Left cardiac atrium (tissue), 4 donors: ENCODE measurements at regions not wholly inside any gene's neighbourhood (a gene's known extent, or its start where the extent isn't known, plus 50 kb on each side); places are given as distances from the start of the nearest gene placed in this dataset.

ENCODE experiments used
- ATAC-seq, 2 donors: fragments of 200-7000 bp; cut with Tn5 transposase; one replicate each; pipeline ENCODE4 v1.9.1; 2020; ENCODE audit warnings: mild to moderate bottlenecking in 2 of 2, moderate library complexity in 2 of 2
- DNase-seq: peaks from one replicate; pipeline ENCODE4 v3.0.0-alpha.2; 2020
- intact Hi-C, 2 donors: fragments of 100-400 bp; cut with DNase I; formaldehyde crosslinking; loops; one replicate each; pipeline versions ENCODE4 v1.14.1 to v1.15.1; 2022 to 2023
- donor health status: DM: no; HTN: yes; CAD: no.
- donor health status: DM: no; HTN: yes; CAD: no; lungs with severe emphysema.
- donor health status: DM: yes; HTN: yes; CAD: no.
- donor health status: Dilated cardiomyopathy.

DNA sequence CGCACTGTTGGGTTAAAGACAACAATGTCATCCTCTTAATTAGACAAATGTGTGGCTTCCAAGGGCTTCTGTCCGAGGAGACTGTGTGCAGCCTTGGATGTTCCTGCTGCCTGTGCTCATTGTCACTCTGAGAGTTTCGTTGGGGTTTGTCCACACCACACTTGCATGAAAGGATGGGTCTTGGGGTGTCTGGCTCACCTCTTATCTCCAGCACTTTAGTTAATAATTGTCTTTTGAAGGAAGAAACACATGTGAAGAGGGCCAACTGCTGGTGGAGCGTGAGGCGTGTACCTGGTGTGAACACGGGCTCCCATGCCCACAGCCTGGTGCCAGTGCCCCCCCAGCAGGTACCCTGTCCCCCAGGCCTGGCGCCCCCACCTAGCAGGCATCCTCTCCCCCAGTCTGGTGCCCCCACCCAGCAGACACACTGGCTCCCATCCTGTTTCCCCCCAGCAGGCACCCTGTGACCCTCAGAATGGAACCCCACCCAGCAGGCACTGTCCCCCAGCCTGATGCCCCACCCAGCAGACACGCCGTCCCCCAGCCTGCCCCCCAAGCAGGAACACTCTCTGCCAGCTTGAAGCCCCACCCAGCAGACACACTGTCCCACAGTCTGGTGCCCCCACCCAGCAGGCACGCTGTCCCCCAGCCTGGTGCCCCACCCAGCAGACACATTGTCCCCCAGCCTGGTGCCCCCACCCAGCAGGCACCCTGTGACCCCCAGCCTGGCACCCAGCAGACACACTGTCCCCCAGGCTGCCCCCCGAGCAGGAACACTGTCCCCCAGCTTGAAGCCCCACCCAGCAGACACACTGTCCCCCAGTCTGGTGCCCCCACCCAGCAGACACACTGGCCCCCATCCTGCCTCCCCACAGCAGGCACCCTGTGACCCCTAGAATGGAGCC, 96.3 kb upstream of the TMEM18 start:
- intact Hi-C loops, result no loop called here
- ATAC-seq (no peak), DNase-seq (no peak)

GRCh38 chr2:771538-771937, 94.3 kb upstream of the TMEM18 start:
- DNase-seq (no peak), ATAC-seq (no peak)
- intact Hi-C loops, result no loop called here

GRCh38 chr2:770776-771175, 93.6 kb upstream of the TMEM18 start:
- ATAC-seq, result no peak
- intact Hi-C loops, result no loop called here
- DNase-seq, result no peak

DNA sequence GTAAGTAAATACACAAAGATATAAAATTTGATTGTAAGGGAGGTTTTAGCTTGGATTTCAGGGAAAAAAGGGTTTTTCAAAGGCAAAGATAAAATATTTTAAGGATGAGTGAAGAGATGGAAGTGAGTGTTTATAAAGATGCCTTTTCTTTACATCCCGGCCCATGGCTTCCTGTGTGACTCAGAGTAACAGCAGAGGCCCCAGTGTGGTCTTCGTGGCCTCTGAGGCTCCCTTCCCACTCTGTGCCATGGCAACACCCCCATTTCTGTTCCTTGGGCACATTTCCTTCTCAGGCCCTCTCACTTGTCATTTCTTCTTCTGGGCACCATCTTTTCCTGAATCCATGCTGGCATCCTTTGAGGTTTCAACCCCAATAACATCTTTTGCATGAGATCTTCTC, 92.6 kb upstream of the TMEM18 start:
- ATAC-seq (no peak), DNase-seq (no peak)
- intact Hi-C loops, result no loop called here

GRCh38 chr2:768451-768850, 91.2 kb upstream of the TMEM18 start:
- intact Hi-C loops, result no loop called here

GRCh38 chr2:767944-768343, 90.7 kb upstream of the TMEM18 start:
- intact Hi-C loops, result no loop called here
- no peak for DNase-seq
- ATAC-seq, result no peak

More at GRCh38 chr2:768451-768850, 91.2 kb upstream of the TMEM18 start:
- ATAC-seq (no peak), DNase-seq (no peak)

DNA sequence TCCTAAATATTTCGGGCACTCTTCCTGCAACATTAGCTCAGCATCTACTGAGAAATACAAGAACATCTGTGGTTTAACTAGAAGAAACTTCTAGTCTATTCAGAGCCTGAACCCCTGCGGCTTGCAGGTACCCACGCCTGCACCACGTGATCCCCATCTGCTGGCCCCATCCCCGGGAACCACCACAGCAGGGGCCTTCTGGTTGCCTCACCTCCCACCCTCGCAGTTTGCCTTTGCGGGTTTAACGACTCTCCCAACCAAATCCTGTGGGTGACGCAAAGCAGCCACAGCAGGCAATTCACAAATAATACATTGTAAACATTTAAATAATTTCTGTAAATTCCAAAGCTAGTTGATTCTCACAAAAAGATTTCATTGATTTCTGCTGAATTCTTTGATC, 90.2 kb upstream of the TMEM18 start:
- no peak for DNase-seq
- intact Hi-C loops, result no loop called here
- ATAC-seq, result no peak

- ATAC-seq (no peak), DNase-seq (no peak)
- intact Hi-C loops, result no loop called here
Observed at GRCh38 chr2:766255-766654, 89.0 kb upstream of the TMEM18 start.

GRCh38 chr2:765369-765768, 88.2 kb upstream of the TMEM18 start:
- intact Hi-C loops, result no loop called here
- ATAC-seq (no peak), DNase-seq (no peak)

- DNase-seq (no peak), ATAC-seq (no peak)
- intact Hi-C loops, result no loop called here
Observed at GRCh38 chr2:763766-764525, 86.7 kb upstream of the TMEM18 start.

GRCh38 chr2:762646-763045, 85.4 kb upstream of the TMEM18 start:
- no peak for ATAC-seq
- no peak for DNase-seq
- intact Hi-C loops, result no loop called here

GRCh38 chr2:761384-761783, 84.2 kb upstream of the TMEM18 start:
- intact Hi-C loops, result no loop called here
- no peak for DNase-seq
- no peak for ATAC-seq

- intact Hi-C loops, result no loop called here
- DNase-seq (no peak), ATAC-seq (no peak)
Observed at GRCh38 chr2:760001-760400, 82.8 kb upstream of the TMEM18 start.

- no peak for ATAC-seq
- no peak for DNase-seq
- intact Hi-C loops, result no loop called here
Observed at GRCh38 chr2:758073-758820, 81.0 kb upstream of the TMEM18 start.

DNA sequence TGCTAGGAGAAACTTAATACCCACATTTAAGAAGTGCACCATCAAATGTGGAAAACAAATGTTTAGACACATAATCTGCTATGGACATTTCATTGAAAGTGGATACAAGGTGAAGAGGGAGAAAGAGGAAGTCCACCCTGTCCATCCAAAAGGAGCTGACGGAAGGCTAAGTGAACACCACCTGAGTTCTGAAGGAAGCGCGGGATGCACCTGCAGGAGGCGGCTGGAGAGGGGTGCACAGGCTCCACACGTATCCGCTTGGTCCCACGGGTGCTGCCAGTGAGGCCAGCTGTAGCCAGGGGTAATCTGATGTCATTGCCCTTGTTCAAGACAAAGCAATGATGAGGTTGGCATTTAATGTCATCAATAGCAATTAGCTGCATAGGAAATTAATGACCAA, 75.9 kb upstream of the TMEM18 start:
- DNase-seq (no peak), ATAC-seq (no peak)
- intact Hi-C loops, result no loop called here

DNA sequence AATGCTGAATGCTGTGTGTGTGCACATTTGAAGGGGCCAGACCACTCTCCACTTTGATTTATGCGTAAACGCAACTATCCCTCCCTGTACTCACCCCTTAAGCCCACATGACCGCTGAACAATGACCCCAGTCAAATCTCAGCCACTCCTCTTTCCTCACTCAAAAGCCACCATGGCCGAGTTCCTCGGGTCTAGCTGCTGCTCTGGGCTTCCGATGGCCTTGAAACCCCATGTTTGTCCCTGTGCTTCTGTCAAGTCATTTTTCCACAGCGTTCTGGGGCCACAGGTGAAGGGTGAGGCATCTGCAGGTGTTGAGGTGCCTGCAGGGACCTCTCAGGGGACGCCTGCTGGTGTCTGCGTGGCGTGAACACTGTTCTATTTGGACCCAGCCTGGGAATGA, 74.3 kb upstream of the TMEM18 start:
- no peak for DNase-seq
- intact Hi-C loops, result no loop called here
- no peak for ATAC-seq

- ATAC-seq, result no peak
- intact Hi-C loops, result no loop called here
- no peak for DNase-seq
Observed at GRCh38 chr2:750628-751027, 73.4 kb upstream of the TMEM18 start.

DNA sequence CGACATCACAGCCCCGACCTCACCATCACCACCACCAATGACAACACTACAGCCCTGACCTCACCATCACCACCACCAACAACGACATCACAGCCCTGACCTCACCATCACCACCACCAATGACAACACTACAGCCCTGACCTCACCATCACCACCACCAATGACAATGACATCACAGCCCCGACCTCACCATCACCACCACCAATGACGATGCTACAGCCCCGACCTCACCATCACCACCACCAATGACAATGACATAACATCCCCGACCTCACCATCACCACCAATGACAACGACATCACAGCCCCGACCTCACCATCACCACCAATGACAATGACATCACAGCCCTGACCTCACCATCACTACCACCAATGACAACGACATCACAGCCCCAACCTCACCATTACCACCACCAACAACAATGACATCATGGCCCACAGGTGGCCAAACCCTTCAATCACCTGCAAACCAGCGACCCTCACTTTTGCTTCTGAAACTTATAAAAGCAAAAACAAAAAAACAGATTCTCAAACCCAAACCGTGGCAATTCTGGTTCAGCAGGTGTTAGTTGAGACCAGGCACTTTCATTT, 70.7 kb upstream of the TMEM18 start:
- DNase-seq, result no peak
- intact Hi-C loops, result no loop called here
- ATAC-seq, result no peak

- ATAC-seq (no peak), DNase-seq (no peak)
- intact Hi-C loops, result no loop called here
Observed at GRCh38 chr2:746697-747096, 69.5 kb upstream of the TMEM18 start.

DNA sequence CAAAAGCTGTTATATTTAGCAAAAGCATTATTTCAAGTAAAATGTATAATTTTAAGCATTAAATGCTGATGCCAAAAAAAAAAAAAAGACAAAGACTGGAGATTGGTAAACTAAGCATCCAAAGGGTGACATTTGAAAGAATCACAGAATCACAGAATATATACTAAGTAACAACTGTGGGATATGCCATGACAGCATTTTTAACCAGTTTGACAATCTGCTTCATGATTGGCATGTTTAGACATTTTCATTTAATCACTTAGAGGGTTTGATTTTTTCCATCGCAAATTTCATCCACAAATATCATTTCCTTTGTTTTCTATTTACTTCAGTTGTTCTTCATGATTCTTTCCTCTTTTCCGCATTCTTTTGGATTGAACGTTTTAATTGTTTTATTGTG, 66.9 kb upstream of the TMEM18 start:
- ATAC-seq (no peak), DNase-seq (no peak)

More for the DNA sequence above, 66.9 kb upstream of the TMEM18 start:
- intact Hi-C loops, result no loop called here
